Ovary (tissue), 7 donors: ENCODE measurements at regions not wholly inside any gene's neighbourhood (a gene's known extent, or its start where the extent isn't known, plus 50 kb on each side); places are given as distances from the start of the nearest gene placed in this dataset.

Experiments
- DNase-seq, 5 donors: peaks; one replicate each; pipeline ENCODE4 v3.0.0-alpha.2; 2019 to 2020
- H3K27ac ChIP-seq, 2 donors: fragments of 200-600 bp; one replicate each; pipeline versions ENCODE4 v1.5.1 to v1.8.0; 2019 to 2022
- H3K27me3 ChIP-seq: fragments of 200-600 bp; one replicate; pipeline ENCODE4 v1.8.0; 2022
- H3K36me3 ChIP-seq: fragments of 200-600 bp; sonication (generic); one replicate; pipeline ENCODE4 v1.5.1; 2019
- H3K4me1 ChIP-seq: one replicate; pipeline ENCODE4 v1.8.1; 2013; ENCODE audit warnings: mild to moderate bottlenecking, moderate library complexity; ENCODE audit not compliant: insufficient read depth
- H3K4me3 ChIP-seq: fragments of 200-600 bp; sonication (generic); one replicate; pipeline ENCODE4 v1.5.1; 2017
- H3K9me3 ChIP-seq, 2 donors: fragments of 200-600 bp in 1 of 2; sonication (generic) in 1 of 2; one replicate each; pipeline versions ENCODE4 v1.5.1 to v1.8.1; 2013 to 2019; ENCODE audit warnings: mild to moderate bottlenecking in 1 of 2, moderate library complexity in 1 of 2
- CTCF ChIP-seq, 3 donors: fragments of 450-650 bp in 2 of 3; fragments of 200-600 bp in 1 of 3; IDR thresholded peaks; one replicate each; pipeline versions ENCODE4 v1.5.1 to v1.8.0; 2016 to 2022; ENCODE audit warnings: antibody characterized with exemption in 3 of 3, mild to moderate bottlenecking in 1 of 3
- EP300 ChIP-seq: sonication (generic); formaldehyde crosslinking; IDR thresholded peaks from one replicate; pipeline ENCODE4 v1.6.1; 2017; ENCODE audit warnings: antibody characterized with exemption
- POLR2A ChIP-seq: fragments of 450-650 bp; IDR thresholded peaks from one replicate; pipeline ENCODE4 v1.6.1; 2017; ENCODE audit warnings: antibody characterized with exemption, mild to moderate bottlenecking, moderate library complexity
- WGBS, 3 donors: extraction: QIAGEN DNeasy Blood & Tissue Kit in 1 of 3; methylation state at CpG; one replicate each; pipeline versions ENCODE4 v1.1.5 to v1.1.7; 2013 to 2017; 5-methylcytosine and 5-hydroxymethylcytosine counted together
- intact Hi-C, 4 donors: fragments of 100-400 bp; cut with DNase I; formaldehyde crosslinking; loops; one replicate each; pipeline versions ENCODE4 v1.11.0 to v1.15.1; 2022 to 2023
- donor health status: DM: no; HTN: no; CAD: no; lungs with moderate emphysema.
- donor health status: DM: no; HTN: no; CAD: no.
- donor health status: Bipolar disorder and iron deficiency.
- donor health status: DM: no; HTN: no; CAD: no.
- donor health status: DM: yes; HTN: yes; CAD: no.

GRCh38 chr21:31559368-31560119, 99.9 kb upstream of the SOD1 start:
- H3K4me3 ChIP-seq, result peak overlapping the region; percentile 39
- no peaks in the 10 kb centered on the region for H3K27me3 ChIP-seq
- DNase-seq, result peak; percentile 75 to 96 (median 88)
- no peaks in the 10 kb centered on the region for H3K9me3 ChIP-seq
- intact Hi-C loops, result no loop called here
- no peaks in the 10 kb centered on the region for H3K36me3 ChIP-seq
- peaks cover 6% of the 10 kb centered on the region for H3K4me1 ChIP-seq
- H3K27ac ChIP-seq, result no peak overlapping the region
- no peak for TF ChIP-seq POLR2A
- TF ChIP-seq CTCF (IDR thresholded peaks at IDR 0.05), result no peak
- no peak for TF ChIP-seq EP300
- 1 to 2% (median 2%) methylated on average over 39 to 54 of the region's 54 CpGs for WGBS, 3 donors

GRCh38 chr21:31558962-31559367, 100.5 kb upstream of the SOD1 start:
- peak in 1 of 3 donors; percentile 42 for TF ChIP-seq CTCF (IDR thresholded peaks at IDR 0.05)
- no peak for TF ChIP-seq EP300
- H3K27ac ChIP-seq, result no peak overlapping the region
- H3K4me1 ChIP-seq, result peaks cover 6% of the 10 kb centered on the region
- peak overlapping the region; percentile 39 for H3K4me3 ChIP-seq
- intact Hi-C loops, result no loop called here
- no peaks in the 10 kb centered on the region for H3K36me3 ChIP-seq
- DNase-seq, result peak; percentile 66 to 92 (median 81)
- H3K27me3 ChIP-seq, result no peaks in the 10 kb centered on the region
- H3K9me3 ChIP-seq, result no peaks in the 10 kb centered on the region
- 0 to 1% (median 0%) methylated on average over 2 to 59 of the region's 59 CpGs for WGBS, 3 donors

- no peak for TF ChIP-seq POLR2A
- no peak for TF ChIP-seq CTCF (IDR thresholded peaks at IDR 0.05)
- TF ChIP-seq EP300, result no peak
- intact Hi-C loops, result no loop called here
- WGBS, 3 donors, result 0 to 1% (median 1%) methylated on average over 67 to 91 of the region's 91 CpGs
- H3K36me3 ChIP-seq, result no peaks in the 10 kb centered on the region
- H3K4me3 ChIP-seq, result peak overlapping the region; percentile 39
- H3K27me3 ChIP-seq, result no peaks in the 10 kb centered on the region
- peak in 2 of 5 donors; percentile 26 to 48 for DNase-seq
- no peak overlapping the region for H3K27ac ChIP-seq
- no peaks in the 10 kb centered on the region for H3K9me3 ChIP-seq
- H3K4me1 ChIP-seq, result peaks cover 6% of the 10 kb centered on the region
Observed at GRCh38 chr21:31558189-31558961, 101.1 kb upstream of the SOD1 start.

- TF ChIP-seq EP300 (no peak), POLR2A (no peak), CTCF (IDR thresholded peaks at IDR 0.05) (no peak)
- intact Hi-C loops, result no loop called here
- DNase-seq, result peak in 2 of 5 donors; percentile 21 to 36
- H3K27me3 ChIP-seq, result no peaks in the 10 kb centered on the region
- H3K9me3 ChIP-seq, result no peaks in the 10 kb centered on the region
- peak overlapping the region; percentile 39 for H3K4me3 ChIP-seq
- no peak overlapping the region for H3K27ac ChIP-seq
- H3K36me3 ChIP-seq, result no peaks in the 10 kb centered on the region
- H3K4me1 ChIP-seq, result peaks cover 6% of the 10 kb centered on the region
- WGBS, 3 donors, result 3 to 5% (median 4%) methylated on average over 64 to 76 of the region's 76 CpGs
Observed at GRCh38 chr21:31557421-31558188, 101.9 kb upstream of the SOD1 start.
